Tibial nerve (tissue), 3 donors: ENCODE measurements at regions not wholly inside any gene's neighbourhood (a gene's known extent, or its start where the extent isn't known, plus 50 kb on each side); places are given as distances from the start of the nearest gene placed in this dataset.

Source experiments
- POLR2A ChIP-seq, 2 donors: fragments of 450-650 bp; IDR thresholded peaks; one replicate each; pipeline ENCODE4 v1.6.1; 2017; ENCODE audit warnings: antibody characterized with exemption in 2 of 2, mild to moderate bottlenecking in 2 of 2, moderate library complexity in 2 of 2
- TF ChIP-seq, protein P1 (sequence below), 5 experiments: fragments of 200-600 bp in 3 of 5; fragments of 450-650 bp in 2 of 5; sonication (generic) in 3 of 5; IDR thresholded peaks; one replicate each; pipeline ENCODE4 v1.5.1; 2016 to 2019; ENCODE audit warnings: antibody characterized with exemption in 5 of 5, mild to moderate bottlenecking in 3 of 5, moderate library complexity in 2 of 5

DNA sequence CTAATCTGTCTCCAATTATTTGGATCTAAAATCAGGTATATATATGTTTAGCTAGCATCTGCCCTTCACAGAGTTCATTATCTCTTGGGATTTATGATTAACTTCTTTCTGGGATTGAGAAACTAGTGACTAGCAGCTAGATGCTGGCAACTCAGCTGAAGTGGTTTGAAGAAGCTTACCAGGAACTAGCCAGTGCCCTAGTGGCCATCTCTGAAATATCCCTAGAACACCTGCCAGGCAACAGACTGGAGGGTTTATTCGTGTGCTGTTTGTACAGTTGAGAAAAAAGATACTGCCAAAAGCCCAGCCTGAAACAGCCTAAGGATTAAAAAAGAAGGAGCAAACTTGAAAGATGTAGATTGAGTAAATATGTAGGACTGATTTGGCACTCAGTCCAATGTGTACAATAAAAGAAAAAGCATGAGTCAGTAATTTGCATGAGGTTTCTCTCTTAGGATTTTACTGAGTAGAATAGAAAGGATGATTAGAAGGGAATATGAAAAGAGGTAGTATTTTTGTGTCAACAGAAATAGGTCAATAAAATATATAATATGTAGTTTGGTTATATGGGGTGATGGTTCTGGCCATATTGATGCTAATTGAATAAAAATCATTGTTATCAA, 1144.6 kb upstream of the ADGRL2 start:
- TF ChIP-seq, protein P1, sequence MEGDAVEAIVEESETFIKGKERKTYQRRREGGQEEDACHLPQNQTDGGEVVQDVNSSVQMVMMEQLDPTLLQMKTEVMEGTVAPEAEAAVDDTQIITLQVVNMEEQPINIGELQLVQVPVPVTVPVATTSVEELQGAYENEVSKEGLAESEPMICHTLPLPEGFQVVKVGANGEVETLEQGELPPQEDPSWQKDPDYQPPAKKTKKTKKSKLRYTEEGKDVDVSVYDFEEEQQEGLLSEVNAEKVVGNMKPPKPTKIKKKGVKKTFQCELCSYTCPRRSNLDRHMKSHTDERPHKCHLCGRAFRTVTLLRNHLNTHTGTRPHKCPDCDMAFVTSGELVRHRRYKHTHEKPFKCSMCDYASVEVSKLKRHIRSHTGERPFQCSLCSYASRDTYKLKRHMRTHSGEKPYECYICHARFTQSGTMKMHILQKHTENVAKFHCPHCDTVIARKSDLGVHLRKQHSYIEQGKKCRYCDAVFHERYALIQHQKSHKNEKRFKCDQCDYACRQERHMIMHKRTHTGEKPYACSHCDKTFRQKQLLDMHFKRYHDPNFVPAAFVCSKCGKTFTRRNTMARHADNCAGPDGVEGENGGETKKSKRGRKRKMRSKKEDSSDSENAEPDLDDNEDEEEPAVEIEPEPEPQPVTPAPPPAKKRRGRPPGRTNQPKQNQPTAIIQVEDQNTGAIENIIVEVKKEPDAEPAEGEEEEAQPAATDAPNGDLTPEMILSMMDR (IDR thresholded peaks at IDR 0.05): peak in 1 of 5 experiments; percentile 8
- TF ChIP-seq POLR2A (IDR thresholded peaks at IDR 0.05): no peak
